Fibroblast of pulmonary artery (primary cell): ENCODE measurements at regions not wholly inside any gene's neighbourhood (a gene's known extent, or its start where the extent isn't known, plus 50 kb on each side); places are given as distances from the start of the nearest gene placed in this dataset.

Experiments
- DNase-seq: peaks from one replicate; pipeline ENCODE4 v3.0.0-alpha.2; 2010; ENCODE audit warnings: low read depth
- H3K4me3 ChIP-seq: replicated peaks from 2 replicates; pipeline ENCODE4 v1.5.1; 2011; ENCODE audit warnings: low read depth, mild to moderate bottlenecking, control low read depth, low read length, moderate library complexity
- TF ChIP-seq, protein P1 (sequence below): IDR thresholded peaks from 2 replicates; pipeline ENCODE4 v1.5.1; 2011; ENCODE audit warnings: mild to moderate bottlenecking, control low read depth, low read length, inconsistent platforms; ENCODE audit errors: missing control alignments

DNA sequence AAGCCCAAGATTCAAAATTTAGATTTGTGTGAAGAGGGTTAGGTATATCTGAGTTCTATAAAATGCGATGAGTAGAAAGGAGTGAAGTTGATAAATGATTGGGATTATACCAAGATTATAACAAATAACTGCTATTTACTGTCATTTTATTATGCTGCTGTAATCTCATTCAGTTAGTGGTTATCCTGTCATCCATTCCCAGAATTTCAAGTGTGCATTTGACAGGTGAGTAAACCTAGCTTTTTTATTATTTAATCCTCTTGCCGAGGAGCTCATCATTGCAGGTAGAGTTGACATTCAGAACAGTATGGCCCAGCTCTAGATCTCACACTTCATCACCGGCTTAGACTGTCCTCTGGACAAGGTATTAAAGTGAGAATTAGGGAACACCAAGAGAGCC is 1146.2 kb downstream of the CDH11 start:
- no peak for DNase-seq
- TF ChIP-seq, protein P1, sequence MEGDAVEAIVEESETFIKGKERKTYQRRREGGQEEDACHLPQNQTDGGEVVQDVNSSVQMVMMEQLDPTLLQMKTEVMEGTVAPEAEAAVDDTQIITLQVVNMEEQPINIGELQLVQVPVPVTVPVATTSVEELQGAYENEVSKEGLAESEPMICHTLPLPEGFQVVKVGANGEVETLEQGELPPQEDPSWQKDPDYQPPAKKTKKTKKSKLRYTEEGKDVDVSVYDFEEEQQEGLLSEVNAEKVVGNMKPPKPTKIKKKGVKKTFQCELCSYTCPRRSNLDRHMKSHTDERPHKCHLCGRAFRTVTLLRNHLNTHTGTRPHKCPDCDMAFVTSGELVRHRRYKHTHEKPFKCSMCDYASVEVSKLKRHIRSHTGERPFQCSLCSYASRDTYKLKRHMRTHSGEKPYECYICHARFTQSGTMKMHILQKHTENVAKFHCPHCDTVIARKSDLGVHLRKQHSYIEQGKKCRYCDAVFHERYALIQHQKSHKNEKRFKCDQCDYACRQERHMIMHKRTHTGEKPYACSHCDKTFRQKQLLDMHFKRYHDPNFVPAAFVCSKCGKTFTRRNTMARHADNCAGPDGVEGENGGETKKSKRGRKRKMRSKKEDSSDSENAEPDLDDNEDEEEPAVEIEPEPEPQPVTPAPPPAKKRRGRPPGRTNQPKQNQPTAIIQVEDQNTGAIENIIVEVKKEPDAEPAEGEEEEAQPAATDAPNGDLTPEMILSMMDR = no peak
- H3K4me3 ChIP-seq = no peak overlapping the region

DNA sequence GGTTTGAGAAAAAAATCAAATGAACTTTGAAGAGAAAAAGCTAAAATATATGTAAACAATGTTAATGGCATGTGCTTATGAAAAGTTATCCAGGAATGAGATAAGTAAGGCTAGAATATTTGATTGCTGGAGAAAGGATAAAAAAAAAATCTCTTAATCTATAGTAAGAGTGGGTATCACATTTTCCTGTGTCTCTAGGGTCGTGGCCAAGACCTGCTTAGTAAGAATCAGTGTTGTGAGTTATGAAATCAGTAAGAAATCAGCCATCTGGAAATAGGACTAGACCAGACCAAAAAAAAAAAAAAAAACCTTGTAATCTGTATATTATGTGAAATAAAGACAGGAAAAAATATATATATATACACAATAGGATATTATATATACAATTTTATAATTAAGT is 1153.9 kb downstream of the CDH11 start:
- DNase-seq = no peak
- TF ChIP-seq, protein P1 = no peak

DNA sequence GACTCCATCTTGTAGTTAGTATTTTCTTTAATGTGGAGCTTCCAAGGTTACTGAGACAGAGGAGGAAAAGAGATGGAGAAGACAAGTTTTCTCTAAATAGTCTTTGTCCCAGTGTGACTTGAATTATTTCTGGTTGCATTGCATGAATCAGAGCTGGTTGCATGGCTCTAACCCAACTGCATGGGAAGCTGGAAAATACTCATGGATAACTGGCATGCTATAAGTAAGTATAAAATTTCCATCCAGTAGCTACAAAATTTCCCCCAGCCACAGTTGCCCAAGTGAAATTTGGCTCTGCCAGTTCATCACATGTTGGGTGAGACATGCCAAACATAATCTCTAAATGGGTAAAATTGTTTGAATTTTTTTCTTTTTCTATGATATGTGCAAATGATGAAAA is 1161.5 kb downstream of the CDH11 start:
- no peak for DNase-seq
- TF ChIP-seq, protein P1 = no peak
- H3K4me3 ChIP-seq = no peak overlapping the region

More for the DNA sequence above, 1153.9 kb downstream of the CDH11 start:
- H3K4me3 ChIP-seq = no peak overlapping the region

DNA sequence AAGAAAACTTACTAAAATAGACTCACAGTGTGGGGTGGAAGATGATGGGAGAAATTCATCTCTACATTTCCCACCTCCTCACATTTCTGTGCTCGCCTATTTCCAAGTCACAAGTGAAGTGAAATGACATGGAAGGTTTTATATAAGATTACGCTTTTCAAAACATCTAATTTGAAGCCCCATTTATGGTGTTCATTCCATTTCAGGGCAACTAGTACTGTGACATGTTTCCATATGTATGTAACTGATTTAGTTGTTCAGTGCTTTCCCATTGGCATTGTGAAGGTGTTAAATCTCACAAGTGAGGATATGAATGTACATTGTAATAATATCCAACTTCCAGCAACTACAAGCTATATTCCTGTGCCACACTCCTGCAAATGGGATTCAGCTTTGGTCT is 1174.8 kb downstream of the CDH11 start:
- DNase-seq = no peak
- TF ChIP-seq, protein P1 = no peak

DNA sequence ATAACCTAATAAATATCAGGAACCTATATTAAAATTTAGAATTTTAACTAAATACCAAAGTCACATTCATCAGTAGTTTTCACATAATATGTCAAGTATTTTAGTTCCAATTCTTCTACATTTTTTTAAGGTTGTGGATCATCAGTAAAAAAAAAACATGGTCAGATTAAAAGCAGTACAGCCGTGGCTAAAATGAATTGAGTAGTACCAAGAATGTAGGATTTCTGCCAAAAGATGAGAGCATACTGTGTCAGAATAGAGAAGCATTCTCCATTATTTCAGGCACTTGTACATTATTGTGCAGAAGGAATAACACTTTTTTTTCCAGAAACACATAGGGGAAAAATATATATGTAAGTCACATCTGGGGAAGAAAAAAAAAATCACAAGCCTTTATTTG is 1176.1 kb downstream of the CDH11 start:
- TF ChIP-seq, protein P1 = no peak
- DNase-seq = no peak

More for the DNA sequence above, 1174.8 kb downstream of the CDH11 start:
- H3K4me3 ChIP-seq = no peak overlapping the region

DNA sequence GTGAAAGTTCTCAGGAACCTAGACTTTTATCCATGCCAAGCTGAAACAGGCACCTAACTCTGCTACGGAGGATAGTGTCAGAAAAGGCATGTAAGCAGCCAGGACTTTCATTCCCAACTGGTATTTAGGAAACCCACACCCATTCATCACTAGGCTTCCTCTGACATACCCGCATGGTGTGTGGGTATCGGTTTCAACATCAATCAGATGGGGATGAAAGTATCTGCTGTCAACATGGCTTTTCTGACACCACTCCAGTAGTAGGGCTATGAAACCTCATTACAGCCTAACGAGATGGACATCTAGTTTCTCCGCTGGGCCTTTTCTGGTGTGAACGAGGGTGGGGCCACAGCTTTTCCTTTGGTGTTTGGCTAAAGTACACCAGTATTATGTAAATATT is 1178.3 kb downstream of the CDH11 start:
- TF ChIP-seq, protein P1 = no peak
- no peak overlapping the region for H3K4me3 ChIP-seq
- DNase-seq = no peak

More for the DNA sequence above, 1176.1 kb downstream of the CDH11 start:
- H3K4me3 ChIP-seq = no peak overlapping the region

DNA sequence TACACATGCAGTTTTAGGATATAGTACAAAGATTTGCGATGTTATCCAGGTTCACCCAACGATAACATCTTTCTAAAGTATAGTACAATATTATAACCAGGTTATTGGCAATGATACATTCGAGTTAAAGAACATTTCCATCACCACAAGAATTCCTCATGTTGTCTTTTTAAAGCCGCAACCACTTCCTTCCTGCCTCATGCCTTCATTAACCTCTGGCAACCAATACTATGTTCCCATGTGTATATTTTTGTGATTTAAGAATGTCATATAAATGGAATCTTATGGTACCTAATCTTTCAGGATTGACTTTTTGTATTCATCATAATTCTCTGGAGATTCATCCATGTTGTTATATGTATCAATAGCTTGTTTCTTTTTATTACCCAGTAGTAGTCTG is 1183.2 kb downstream of the CDH11 start:
- TF ChIP-seq, protein P1 = no peak
- peak; percentile 0 for DNase-seq
- H3K4me3 ChIP-seq = no peak overlapping the region
